Parathyroid adenoma (tissue), 2 donors: ENCODE measurements at regions not wholly inside any gene's neighbourhood (a gene's known extent, or its start where the extent isn't known, plus 50 kb on each side); places are given as distances from the start of the nearest gene placed in this dataset.

Experiments used
- H2AFZ ChIP-seq: fragments of 300-600 bp; sonication (generic); one replicate; pipeline ENCODE4 v1.7.0; 2017; ENCODE audit warnings: antibody characterized with exemption, mild to moderate bottlenecking
- H3K27ac ChIP-seq: fragments of 300-600 bp; sonication (generic); one replicate; pipeline ENCODE4 v1.7.0; 2017
- H3K27me3 ChIP-seq: fragments of 300-600 bp; sonication (generic); one replicate; pipeline ENCODE4 v1.7.0; 2017; ENCODE audit warnings: low read length; ENCODE audit not compliant: control insufficient read depth, insufficient read depth
- H3K36me3 ChIP-seq: fragments of 300-600 bp; sonication (generic); one replicate; pipeline ENCODE4 v1.7.0; 2017; ENCODE audit warnings: low read length; ENCODE audit not compliant: control insufficient read depth, insufficient read depth
- H3K4me1 ChIP-seq: fragments of 300-600 bp; sonication (generic); one replicate; pipeline ENCODE4 v1.7.0; 2017; ENCODE audit warnings: control low read depth
- H3K4me2 ChIP-seq: fragments of 300-600 bp; sonication (generic); one replicate; pipeline ENCODE4 v1.7.0; 2017; ENCODE audit warnings: low read length
- H3K4me3 ChIP-seq: fragments of 300-600 bp; sonication (generic); one replicate; pipeline ENCODE4 v1.7.0; 2017; ENCODE audit warnings: low read depth, low read length
- H3K79me2 ChIP-seq: fragments of 300-600 bp; sonication (generic); one replicate; pipeline ENCODE4 v1.7.0; 2017; ENCODE audit warnings: control low read depth
- H3K9ac ChIP-seq: fragments of 300-600 bp; sonication (generic); one replicate; pipeline ENCODE4 v1.7.0; 2017; ENCODE audit warnings: mild to moderate bottlenecking
- H3K9me3 ChIP-seq: fragments of 300-600 bp; sonication (generic); one replicate; pipeline ENCODE4 v1.7.0; 2017; ENCODE audit warnings: low read length; ENCODE audit not compliant: control insufficient read depth
- TF ChIP-seq, protein P1 (sequence below): fragments of 300-600 bp; sonication (generic); IDR thresholded peaks from one replicate; pipeline ENCODE4 v1.7.0; 2017; ENCODE audit warnings: antibody characterized with exemption, mild to moderate bottlenecking
- donor health status: primary hyperparathyroidism.

DNA sequence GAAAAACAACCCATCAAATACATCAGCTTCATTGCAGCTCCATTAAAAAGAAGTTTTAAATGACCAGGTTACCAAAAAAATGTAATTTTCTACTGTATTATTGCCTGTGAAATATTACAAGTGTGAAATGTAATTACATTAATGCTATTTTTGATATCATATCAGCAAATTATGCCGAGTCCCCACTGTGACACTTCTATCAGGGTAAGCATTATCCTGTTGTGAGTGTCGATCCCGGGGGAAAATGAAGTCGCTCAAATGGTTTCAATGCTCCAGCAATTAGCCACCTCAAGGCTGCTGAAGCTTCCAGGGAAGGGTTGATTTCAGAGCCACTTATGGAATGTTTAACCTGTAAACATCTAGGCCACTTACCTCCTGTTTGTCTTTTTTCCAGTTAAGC is 70.4 kb downstream of the RCN1 start:
- Histone ChIP-seq H3K9me3 (no peaks in the 10 kb centered on the region), H3K4me2 (no peak overlapping the region), H3K9ac (no peak overlapping the region), H3K79me2 (no peaks in the 10 kb centered on the region), H3K27me3 (no peaks in the 10 kb centered on the region), H3K27ac (no peak overlapping the region), H3K36me3 (no peaks in the 10 kb centered on the region), H3K4me3 (no peak overlapping the region), H2AFZ (no peak overlapping the region), H3K4me1 (no peaks in the 10 kb centered on the region)
- TF ChIP-seq, protein P1, sequence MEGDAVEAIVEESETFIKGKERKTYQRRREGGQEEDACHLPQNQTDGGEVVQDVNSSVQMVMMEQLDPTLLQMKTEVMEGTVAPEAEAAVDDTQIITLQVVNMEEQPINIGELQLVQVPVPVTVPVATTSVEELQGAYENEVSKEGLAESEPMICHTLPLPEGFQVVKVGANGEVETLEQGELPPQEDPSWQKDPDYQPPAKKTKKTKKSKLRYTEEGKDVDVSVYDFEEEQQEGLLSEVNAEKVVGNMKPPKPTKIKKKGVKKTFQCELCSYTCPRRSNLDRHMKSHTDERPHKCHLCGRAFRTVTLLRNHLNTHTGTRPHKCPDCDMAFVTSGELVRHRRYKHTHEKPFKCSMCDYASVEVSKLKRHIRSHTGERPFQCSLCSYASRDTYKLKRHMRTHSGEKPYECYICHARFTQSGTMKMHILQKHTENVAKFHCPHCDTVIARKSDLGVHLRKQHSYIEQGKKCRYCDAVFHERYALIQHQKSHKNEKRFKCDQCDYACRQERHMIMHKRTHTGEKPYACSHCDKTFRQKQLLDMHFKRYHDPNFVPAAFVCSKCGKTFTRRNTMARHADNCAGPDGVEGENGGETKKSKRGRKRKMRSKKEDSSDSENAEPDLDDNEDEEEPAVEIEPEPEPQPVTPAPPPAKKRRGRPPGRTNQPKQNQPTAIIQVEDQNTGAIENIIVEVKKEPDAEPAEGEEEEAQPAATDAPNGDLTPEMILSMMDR: no peak

DNA sequence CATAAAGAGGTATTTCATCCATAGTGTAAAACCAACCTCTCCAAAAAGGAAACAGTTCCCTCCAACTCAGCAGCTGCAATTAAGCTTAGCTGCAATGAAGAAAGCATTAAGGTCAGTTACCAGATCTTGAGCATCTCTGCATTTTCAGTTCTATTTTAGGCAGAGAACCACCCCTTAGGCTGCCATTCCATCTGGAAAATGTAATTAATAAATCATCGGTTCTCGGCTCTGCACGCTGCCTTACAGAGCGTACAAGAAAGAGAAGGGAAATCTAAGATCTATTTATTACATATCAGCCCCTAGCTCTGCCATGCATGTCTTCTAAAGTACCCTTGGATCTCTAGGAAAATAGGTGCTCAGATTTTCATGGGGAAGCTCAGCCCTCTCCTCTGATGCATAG is 71.5 kb downstream of the RCN1 start:
- H3K36me3 ChIP-seq: no peaks in the 10 kb centered on the region
- no peak overlapping the region for H3K9ac ChIP-seq
- H3K4me1 ChIP-seq: no peaks in the 10 kb centered on the region
- no peaks in the 10 kb centered on the region for H3K79me2 ChIP-seq
- H3K9me3 ChIP-seq: no peaks in the 10 kb centered on the region
- no peak overlapping the region for H3K4me2 ChIP-seq
- H2AFZ ChIP-seq: no peak overlapping the region
- no peak overlapping the region for H3K4me3 ChIP-seq
- no peak overlapping the region for H3K27ac ChIP-seq
- TF ChIP-seq, protein P1: no peak
- no peaks in the 10 kb centered on the region for H3K27me3 ChIP-seq

DNA sequence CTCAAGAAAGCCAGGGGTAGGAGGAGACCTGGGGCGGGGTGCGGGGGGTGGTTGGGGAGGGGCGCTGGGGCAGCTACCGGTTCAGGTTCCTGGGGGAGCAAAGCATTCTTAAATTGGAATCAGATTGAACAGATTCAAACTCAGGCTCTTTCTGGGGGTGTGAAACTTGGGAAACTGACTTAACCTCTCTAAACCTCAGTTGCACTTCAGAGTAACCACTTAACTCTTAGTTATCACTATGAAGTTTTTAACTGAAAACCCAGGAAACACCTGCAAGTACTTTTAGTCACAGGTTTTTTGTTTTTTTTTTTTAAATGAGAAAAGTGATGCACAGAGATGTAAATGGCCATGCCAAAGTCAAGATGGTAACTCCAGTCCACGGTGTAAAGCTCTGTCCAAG is 72.0 kb downstream of the RCN1 start:
- H3K4me3 ChIP-seq: no peak overlapping the region
- H3K79me2 ChIP-seq: no peaks in the 10 kb centered on the region

DNA sequence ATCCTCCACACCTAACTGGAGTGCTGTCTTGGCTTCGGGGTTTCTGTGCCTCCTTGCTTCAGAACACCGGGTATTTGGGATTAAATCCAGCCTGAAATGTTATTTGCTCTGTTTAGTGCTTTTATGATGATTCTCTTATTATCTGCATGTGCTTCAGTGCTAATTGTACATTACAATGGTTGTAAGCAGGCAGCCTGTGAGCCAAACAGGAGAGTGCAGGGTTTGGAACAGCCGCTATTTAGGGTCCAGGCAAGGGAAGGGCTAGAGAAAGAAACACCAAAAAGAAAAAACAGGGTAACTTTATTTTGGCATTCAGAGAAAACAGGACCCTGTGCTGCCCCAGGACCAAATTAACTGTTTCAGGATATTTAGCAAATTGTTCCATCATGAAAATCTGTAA is 72.7 kb downstream of the RCN1 start:
- H3K9me3 ChIP-seq: no peaks in the 10 kb centered on the region
- no peaks in the 10 kb centered on the region for H3K4me1 ChIP-seq
- H3K27me3 ChIP-seq: no peaks in the 10 kb centered on the region
- TF ChIP-seq, protein P1: no peak
- H3K36me3 ChIP-seq: no peaks in the 10 kb centered on the region
- no peak overlapping the region for H2AFZ ChIP-seq
- H3K27ac ChIP-seq: no peak overlapping the region
- H3K4me2 ChIP-seq: no peak overlapping the region
- H3K79me2 ChIP-seq: no peaks in the 10 kb centered on the region
- no peak overlapping the region for H3K9ac ChIP-seq
- no peak overlapping the region for H3K4me3 ChIP-seq

More for the DNA sequence above, 72.0 kb downstream of the RCN1 start:
- TF ChIP-seq, protein P1: no peak
- Histone ChIP-seq H3K9ac (no peak overlapping the region), H3K36me3 (no peaks in the 10 kb centered on the region), H3K4me1 (no peaks in the 10 kb centered on the region), H2AFZ (no peak overlapping the region), H3K27ac (no peak overlapping the region), H3K9me3 (no peaks in the 10 kb centered on the region), H3K4me2 (no peak overlapping the region), H3K27me3 (no peaks in the 10 kb centered on the region)

DNA sequence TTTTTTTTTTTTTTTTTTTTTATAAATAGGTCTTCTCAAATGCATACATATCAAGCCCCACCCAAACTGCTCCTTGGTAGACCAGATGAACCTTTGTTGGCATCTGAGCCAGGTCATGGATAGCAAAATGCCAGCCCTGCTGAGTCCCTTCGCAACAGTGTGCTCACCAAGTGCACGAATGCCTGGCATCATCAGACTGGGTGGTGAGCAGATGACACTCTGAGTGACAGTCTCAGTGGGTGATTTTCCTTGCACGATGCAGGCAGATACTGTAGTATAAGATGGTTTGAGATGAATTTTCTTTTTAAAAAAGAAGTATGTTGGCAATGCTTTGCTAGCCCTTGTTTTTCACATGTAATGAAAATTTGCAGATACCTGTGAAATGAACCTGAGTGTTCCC is 74.0 kb downstream of the RCN1 start:
- TF ChIP-seq, protein P1: no peak
- no peaks in the 10 kb centered on the region for H3K9me3 ChIP-seq
- no peaks in the 10 kb centered on the region for H3K79me2 ChIP-seq
- H3K4me1 ChIP-seq: no peaks in the 10 kb centered on the region
- no peak overlapping the region for H3K9ac ChIP-seq
- H3K27ac ChIP-seq: no peak overlapping the region
- no peak overlapping the region for H3K4me3 ChIP-seq
- H3K27me3 ChIP-seq: no peaks in the 10 kb centered on the region
- no peaks in the 10 kb centered on the region for H3K36me3 ChIP-seq
- no peak overlapping the region for H3K4me2 ChIP-seq
- no peak overlapping the region for H2AFZ ChIP-seq
